GM13977 (cell line): ENCODE measurements at regions not wholly inside any gene's neighbourhood (a gene's known extent, or its start where the extent isn't known, plus 50 kb on each side); places are given as distances from the start of the nearest gene placed in this dataset.

Experiments used
- DNase-seq: peaks from one replicate; pipeline ENCODE4 v3.0.0; 2012; ENCODE audit warnings: low spot score
- in situ Hi-C: fragments of 300-500 bp; cut with MboI; formaldehyde crosslinking; loops from one replicate; pipeline ENCODE4 v1.12.0; 2022; ENCODE audit warnings: low sequenced_read_pairs, low pct_unique_long_range_greater_than_20kb, mixed read lengths, inconsistent platforms; ENCODE audit not compliant: unreplicated experiment
- TF ChIP-seq, protein P1 (sequence below): IDR thresholded peaks from 2 replicates; pipeline ENCODE4 v1.5.1; 2012; ENCODE audit warnings: mild to moderate bottlenecking, control low read depth; ENCODE audit not compliant: insufficient read depth; ENCODE audit errors: extremely low read depth, missing control alignments

- TF ChIP-seq, protein P1, sequence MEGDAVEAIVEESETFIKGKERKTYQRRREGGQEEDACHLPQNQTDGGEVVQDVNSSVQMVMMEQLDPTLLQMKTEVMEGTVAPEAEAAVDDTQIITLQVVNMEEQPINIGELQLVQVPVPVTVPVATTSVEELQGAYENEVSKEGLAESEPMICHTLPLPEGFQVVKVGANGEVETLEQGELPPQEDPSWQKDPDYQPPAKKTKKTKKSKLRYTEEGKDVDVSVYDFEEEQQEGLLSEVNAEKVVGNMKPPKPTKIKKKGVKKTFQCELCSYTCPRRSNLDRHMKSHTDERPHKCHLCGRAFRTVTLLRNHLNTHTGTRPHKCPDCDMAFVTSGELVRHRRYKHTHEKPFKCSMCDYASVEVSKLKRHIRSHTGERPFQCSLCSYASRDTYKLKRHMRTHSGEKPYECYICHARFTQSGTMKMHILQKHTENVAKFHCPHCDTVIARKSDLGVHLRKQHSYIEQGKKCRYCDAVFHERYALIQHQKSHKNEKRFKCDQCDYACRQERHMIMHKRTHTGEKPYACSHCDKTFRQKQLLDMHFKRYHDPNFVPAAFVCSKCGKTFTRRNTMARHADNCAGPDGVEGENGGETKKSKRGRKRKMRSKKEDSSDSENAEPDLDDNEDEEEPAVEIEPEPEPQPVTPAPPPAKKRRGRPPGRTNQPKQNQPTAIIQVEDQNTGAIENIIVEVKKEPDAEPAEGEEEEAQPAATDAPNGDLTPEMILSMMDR: no peak
- in situ Hi-C loops: no loop called here
- DNase-seq: no peak
Observed at GRCh38 chr9:16268067-16268881, 602.2 kb downstream of the BNC2 start.

GRCh38 chr9:16271967-16272366 is 598.5 kb downstream of the BNC2 start:
- TF ChIP-seq, protein P1: no peak
- DNase-seq: no peak
- in situ Hi-C loops: no loop called here

DNA sequence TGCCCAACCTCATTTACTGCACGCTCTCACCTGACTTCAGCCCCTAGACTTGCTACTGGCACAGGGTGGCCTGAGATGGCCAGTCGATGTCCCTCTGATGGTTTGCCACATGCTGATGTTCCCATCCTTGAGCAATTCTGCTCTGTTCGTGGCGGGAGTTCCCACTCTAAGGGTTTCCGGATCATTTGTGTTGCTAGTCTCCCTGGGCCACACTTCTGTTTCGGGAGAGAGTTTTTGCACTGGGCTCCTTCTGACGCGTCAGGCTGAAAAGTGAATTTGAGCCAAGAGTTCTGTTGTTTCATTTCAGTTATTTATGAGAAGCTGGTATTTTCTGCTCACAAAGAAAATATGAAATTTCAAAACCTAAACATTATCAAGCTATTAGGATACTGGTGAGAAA is 597.7 kb downstream of the BNC2 start:
- TF ChIP-seq, protein P1: no peak
- no peak for DNase-seq
- in situ Hi-C loops: no loop called here

DNA sequence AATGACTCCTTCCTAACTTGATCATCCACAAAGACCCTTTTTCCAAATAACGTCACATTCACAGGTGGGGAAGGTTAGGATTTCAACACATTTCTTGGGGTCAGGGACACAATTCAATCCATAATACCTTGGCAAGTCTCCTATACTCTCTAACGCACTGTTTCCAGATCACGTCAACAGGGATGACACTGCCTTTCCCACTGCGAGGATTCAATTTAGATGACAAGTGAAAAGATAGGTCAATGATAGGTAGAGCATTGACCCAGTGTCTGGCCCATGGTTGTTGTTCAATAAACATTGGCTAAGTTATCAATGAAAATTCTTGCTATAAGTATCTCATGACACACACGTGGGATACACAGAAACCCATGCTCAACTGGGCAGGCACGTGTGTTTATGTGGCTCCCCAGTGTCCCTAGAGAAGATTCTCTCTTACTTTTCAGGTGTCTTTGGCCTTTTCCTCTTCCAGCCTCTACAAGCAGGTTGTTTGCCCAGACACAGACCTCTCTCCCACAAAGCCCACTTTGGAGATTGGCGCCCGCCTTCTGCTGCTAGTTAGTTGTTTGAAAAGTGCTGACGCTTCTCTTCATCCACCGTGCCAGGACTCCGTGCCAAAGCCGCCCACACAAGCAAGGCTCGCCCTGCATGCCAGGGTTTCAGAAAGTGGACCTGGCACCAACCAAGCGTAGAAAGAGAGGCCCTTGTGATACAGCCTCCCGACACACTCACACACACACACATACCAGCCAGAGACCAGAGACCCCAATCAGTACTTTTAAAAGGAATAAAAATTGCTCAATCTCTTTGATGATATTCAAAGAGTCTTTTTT is 594.5 kb downstream of the BNC2 start:
- TF ChIP-seq, protein P1: no peak
- in situ Hi-C loops: no loop called here
- no peak for DNase-seq

DNA sequence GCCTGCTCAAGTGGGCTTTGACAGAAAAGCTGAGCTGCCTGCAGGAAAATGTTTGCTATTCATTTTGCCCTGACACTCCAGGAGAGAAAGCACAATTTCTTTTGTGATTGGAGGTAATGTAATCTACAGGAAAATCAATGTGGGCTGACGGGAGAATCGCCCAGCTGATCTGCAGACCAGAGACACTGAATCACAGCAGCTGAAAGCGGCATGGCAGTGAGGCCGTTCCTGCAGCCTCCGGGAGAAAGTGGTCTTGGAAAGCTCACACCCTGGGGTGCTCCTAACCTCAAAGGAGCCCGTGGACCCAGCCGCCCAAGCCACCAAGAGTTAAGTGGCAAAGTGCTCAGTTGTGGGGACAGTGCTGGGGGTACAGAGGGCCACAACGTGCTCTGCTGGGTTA is 593.6 kb downstream of the BNC2 start:
- in situ Hi-C loops: no loop called here
- DNase-seq: no peak
- TF ChIP-seq, protein P1: no peak

DNA sequence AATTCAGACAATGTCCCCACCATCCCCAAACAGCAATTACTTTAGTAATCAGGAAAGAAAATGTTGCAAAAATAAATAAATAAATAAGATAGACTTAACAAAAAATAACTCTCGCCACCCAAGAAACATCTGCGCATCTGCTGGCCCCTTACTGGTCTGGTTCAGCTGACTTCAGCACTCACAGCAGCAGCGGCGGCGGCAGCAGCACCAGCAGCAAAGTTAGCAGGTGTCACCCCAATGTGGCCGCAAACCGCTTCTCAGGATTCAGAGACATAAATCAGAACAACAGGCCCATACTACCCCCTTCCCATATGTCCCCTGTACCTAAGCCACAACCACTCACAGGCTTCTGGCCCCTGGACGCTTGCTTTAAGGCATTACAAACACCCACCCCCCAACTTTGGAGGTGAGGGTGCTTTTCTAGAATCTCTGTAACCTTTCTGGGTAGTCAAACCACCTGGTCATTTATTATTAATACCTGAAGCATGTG is 593.0 kb downstream of the BNC2 start:
- no peak for DNase-seq
- in situ Hi-C loops: no loop called here
- TF ChIP-seq, protein P1: no peak
